Upper lobe of right lung (tissue), 1 donor: ENCODE measurements at regions not wholly inside any gene's neighbourhood (a gene's known extent, or its start where the extent isn't known, plus 50 kb on each side); places are given as distances from the start of the nearest gene placed in this dataset.

ENCODE experiments used
- ATAC-seq: fragments of 200-7000 bp; cut with Tn5 transposase; one replicate; pipeline ENCODE4 v1.9.1; 2020; ENCODE audit warnings: mild to moderate bottlenecking, moderate library complexity
- DNase-seq: peaks from one replicate; pipeline ENCODE4 v3.0.0-alpha.2; 2020
- H3K27ac ChIP-seq: fragments of 200-600 bp; one replicate; pipeline ENCODE4 v1.8.0; 2022
- H3K27me3 ChIP-seq: fragments of 200-600 bp; one replicate; pipeline ENCODE4 v1.8.0; 2022; ENCODE audit warnings: mild to moderate bottlenecking
- H3K36me3 ChIP-seq: fragments of 200-600 bp; one replicate; pipeline ENCODE4 v1.8.0; 2022
- H3K4me1 ChIP-seq: fragments of 200-600 bp; one replicate; pipeline ENCODE4 v1.8.0; 2022
- H3K4me3 ChIP-seq: fragments of 200-600 bp; one replicate; pipeline ENCODE4 v1.8.0; 2022; ENCODE audit warnings: mild to moderate bottlenecking
- H3K9me3 ChIP-seq: fragments of 200-600 bp; one replicate; pipeline ENCODE4 v1.8.0; 2022
- intact Hi-C: fragments of 100-400 bp; cut with DNase I; formaldehyde crosslinking; loops from one replicate; pipeline ENCODE4 v1.11.0; 2022
- TF ChIP-seq, protein P1 (sequence below): fragments of 200-600 bp; IDR thresholded peaks from one replicate; pipeline ENCODE4 v1.8.0; 2022; ENCODE audit warnings: antibody characterized with exemption
- donor health status: DM: no; HTN: yes; CAD: no; lungs with severe emphysema.

DNA sequence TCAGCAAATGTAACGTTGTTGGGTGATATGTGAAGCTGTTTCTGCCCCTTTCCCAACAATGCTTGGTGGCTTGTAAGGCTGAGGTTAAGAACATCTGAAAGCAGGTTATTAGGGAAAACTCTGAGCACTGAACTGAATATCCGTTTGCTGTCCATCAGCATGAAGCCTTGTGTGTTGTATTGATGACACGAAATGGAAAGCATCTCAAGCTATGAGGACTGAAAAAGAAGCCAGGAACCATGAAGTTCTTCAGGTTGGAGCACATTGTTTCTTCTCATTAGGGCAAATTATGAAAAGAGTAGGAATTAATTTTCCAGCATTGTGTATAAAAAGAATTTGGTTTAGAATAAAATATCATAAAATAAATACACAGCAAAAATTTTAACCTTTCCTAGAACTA is 106.8 kb downstream of the IZUMO3 start:
- Histone ChIP-seq H3K9me3 (no peaks in the 10 kb centered on the region), H3K36me3 (no peaks in the 10 kb centered on the region), H3K27me3 (no peaks in the 10 kb centered on the region), H3K27ac (no peak overlapping the region), H3K4me3 (no peak overlapping the region), H3K4me1 (no peaks in the 10 kb centered on the region)
- TF ChIP-seq, protein P1, sequence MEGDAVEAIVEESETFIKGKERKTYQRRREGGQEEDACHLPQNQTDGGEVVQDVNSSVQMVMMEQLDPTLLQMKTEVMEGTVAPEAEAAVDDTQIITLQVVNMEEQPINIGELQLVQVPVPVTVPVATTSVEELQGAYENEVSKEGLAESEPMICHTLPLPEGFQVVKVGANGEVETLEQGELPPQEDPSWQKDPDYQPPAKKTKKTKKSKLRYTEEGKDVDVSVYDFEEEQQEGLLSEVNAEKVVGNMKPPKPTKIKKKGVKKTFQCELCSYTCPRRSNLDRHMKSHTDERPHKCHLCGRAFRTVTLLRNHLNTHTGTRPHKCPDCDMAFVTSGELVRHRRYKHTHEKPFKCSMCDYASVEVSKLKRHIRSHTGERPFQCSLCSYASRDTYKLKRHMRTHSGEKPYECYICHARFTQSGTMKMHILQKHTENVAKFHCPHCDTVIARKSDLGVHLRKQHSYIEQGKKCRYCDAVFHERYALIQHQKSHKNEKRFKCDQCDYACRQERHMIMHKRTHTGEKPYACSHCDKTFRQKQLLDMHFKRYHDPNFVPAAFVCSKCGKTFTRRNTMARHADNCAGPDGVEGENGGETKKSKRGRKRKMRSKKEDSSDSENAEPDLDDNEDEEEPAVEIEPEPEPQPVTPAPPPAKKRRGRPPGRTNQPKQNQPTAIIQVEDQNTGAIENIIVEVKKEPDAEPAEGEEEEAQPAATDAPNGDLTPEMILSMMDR: no peak
- ATAC-seq: no peak
- intact Hi-C loops: no loop called here
- no peak for DNase-seq

DNA sequence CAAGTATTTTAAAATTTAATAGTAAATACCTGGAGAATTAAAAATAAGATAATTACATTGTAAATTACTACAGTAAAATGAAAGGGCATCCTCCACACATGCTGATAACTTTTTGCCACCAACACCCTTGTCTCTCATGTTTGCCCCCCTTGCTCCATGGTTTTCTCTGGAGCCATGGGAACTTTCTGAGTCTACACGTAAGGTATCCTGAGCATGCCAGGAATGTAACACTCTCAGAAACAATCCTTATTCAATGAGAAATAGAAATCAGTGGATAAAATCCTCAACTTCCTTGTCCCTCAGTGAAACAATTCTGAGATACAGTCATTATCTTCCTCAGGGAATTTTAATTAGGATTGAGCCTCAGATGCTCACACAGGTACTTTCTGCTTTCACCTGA is 108.9 kb downstream of the IZUMO3 start:
- TF ChIP-seq, protein P1: no peak
- DNase-seq (no peak), ATAC-seq (no peak)
- no peaks in the 10 kb centered on the region for H3K4me1 ChIP-seq
- H3K27me3 ChIP-seq: no peaks in the 10 kb centered on the region
- H3K4me3 ChIP-seq: no peak overlapping the region
- H3K27ac ChIP-seq: no peak overlapping the region
- no peaks in the 10 kb centered on the region for H3K9me3 ChIP-seq
- intact Hi-C loops: no loop called here
- H3K36me3 ChIP-seq: no peaks in the 10 kb centered on the region

DNA sequence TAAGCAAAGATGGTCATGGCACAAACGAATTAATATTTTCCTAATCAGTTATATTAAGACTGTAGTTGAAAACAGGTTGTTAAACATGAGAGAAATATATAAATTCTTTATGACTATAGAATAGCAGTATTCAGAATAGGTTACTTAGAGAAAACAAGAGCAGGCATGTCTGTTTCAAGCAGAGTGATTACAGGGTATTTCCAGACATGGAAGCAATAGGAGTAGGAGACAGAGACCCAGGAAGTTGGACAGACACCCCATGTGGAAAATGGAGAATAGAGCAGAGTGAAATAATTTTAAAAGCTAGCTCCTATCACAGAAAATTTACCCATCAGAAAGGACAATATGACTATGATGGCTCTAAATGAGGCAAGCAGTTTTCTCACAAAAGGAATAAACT is 111.5 kb downstream of the IZUMO3 start:
- no peak overlapping the region for H3K4me3 ChIP-seq
- intact Hi-C loops: no loop called here
- H3K9me3 ChIP-seq: no peaks in the 10 kb centered on the region
- DNase-seq (no peak), ATAC-seq (no peak)
- no peak overlapping the region for H3K27ac ChIP-seq
- no peaks in the 10 kb centered on the region for H3K36me3 ChIP-seq
- no peaks in the 10 kb centered on the region for H3K4me1 ChIP-seq
- no peaks in the 10 kb centered on the region for H3K27me3 ChIP-seq
- TF ChIP-seq, protein P1: no peak

DNA sequence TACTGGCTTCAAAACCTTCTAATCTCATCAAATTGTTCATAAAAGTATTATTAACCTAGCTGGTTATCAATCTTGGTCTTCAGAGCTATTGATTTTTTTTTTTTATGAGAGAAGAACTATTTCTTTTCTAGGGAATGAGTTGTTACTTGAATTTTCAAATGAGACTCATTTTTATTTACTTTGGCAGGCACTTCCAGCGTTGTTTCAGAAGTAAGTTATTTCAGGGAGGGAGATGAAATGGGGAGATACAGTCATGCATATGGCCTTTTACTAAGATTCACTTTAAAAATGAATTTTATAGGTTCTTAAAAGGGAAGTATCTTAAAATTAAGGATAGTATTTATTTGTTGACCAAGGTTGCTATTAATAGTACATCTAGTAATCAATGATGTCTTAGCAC is 129.6 kb downstream of the IZUMO3 start:
- TF ChIP-seq, protein P1: no peak
- Histone ChIP-seq H3K4me3 (no peak overlapping the region), H3K4me1 (no peaks in the 10 kb centered on the region), H3K36me3 (no peaks in the 10 kb centered on the region), H3K27me3 (no peaks in the 10 kb centered on the region), H3K9me3 (peaks cover 7% of the 10 kb centered on the region), H3K27ac (no peak overlapping the region)
- ATAC-seq (no peak), DNase-seq (no peak)
- intact Hi-C loops: no loop called here

DNA sequence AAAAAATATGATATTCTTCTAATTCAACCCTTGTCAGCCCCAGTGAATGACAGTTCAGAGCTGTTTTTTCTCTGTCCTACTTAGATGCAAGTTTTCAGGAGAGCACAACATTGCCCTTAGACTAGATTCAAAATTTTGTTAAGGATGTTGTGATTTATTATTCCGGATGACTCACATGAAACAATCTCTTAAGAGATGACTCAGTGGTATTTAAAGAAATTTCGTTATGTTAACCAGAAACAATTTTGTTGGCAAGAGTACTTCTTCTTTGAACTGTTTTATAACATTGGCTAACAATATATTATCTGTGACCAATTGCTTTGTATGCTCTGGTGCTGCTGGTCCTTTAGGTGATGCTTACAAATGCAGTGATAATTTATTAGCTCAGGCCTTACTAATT is 132.0 kb downstream of the IZUMO3 start:
- ATAC-seq: no peak
- no peaks in the 10 kb centered on the region for H3K9me3 ChIP-seq
- intact Hi-C loops: no loop called here
- no peaks in the 10 kb centered on the region for H3K27me3 ChIP-seq
- no peaks in the 10 kb centered on the region for H3K36me3 ChIP-seq
- no peak for DNase-seq
- no peaks in the 10 kb centered on the region for H3K4me1 ChIP-seq
- TF ChIP-seq, protein P1: no peak
- H3K4me3 ChIP-seq: no peak overlapping the region
- H3K27ac ChIP-seq: no peak overlapping the region

DNA sequence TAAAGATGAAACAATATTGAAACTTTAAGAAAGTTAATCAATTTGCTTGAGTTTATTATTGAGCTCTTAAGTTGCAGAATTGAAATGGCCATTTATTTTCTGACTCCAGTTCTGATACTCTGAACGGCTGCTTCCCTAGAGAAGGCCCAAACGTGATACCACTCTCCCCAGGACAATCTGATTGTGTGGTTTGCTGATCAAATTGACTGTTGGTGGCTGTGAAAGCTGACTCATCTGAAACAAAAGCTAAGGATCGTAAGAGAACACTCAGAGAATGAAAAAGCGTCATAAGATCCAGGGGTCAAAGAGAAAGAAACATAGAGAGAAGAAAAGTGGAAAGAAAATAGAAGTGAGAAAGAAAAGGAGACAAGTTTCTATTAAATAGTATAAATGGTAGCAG is 147.2 kb downstream of the IZUMO3 start:
- no peaks in the 10 kb centered on the region for H3K9me3 ChIP-seq
- H3K27ac ChIP-seq: no peak overlapping the region
- intact Hi-C loops: no loop called here
- TF ChIP-seq, protein P1: no peak
- no peak for ATAC-seq
- H3K4me3 ChIP-seq: no peak overlapping the region
- no peak for DNase-seq
- no peaks in the 10 kb centered on the region for H3K27me3 ChIP-seq
- H3K36me3 ChIP-seq: no peaks in the 10 kb centered on the region
- H3K4me1 ChIP-seq: no peaks in the 10 kb centered on the region
